Ishikawa (cell line): ENCODE measurements at regions not wholly inside any gene's neighbourhood (a gene's known extent, or its start where the extent isn't known, plus 50 kb on each side); places are given as distances from the start of the nearest gene placed in this dataset.

ENCODE experiments used
- CEBPB ChIP-seq: IDR thresholded peaks from 2 replicates; pipeline ENCODE4 v1.6.1; 2012
- CREB1 ChIP-seq: IDR thresholded peaks from 2 replicates; pipeline ENCODE4 v1.6.1; 2012; ENCODE audit warnings: low read depth
- EGR1 ChIP-seq: IDR thresholded peaks from 2 replicates; pipeline ENCODE4 v1.6.1; 2012
- EP300 ChIP-seq: IDR thresholded peaks from 2 replicates; pipeline ENCODE4 v1.6.1; 2012; ENCODE audit warnings: borderline replicate concordance
- FOXM1 ChIP-seq: IDR thresholded peaks from 2 replicates; pipeline ENCODE4 v1.6.1; 2012; ENCODE audit warnings: low read depth, borderline replicate concordance
- NFIC ChIP-seq: IDR thresholded peaks from 2 replicates; pipeline ENCODE4 v1.6.1; 2012
- RAD21 ChIP-seq: IDR thresholded peaks from 2 replicates; pipeline ENCODE4 v1.6.1; 2012; ENCODE audit warnings: low read depth
- TAF1 ChIP-seq: IDR thresholded peaks from 2 replicates; pipeline ENCODE4 v1.6.1; 2012; ENCODE audit warnings: low read depth, mild to moderate bottlenecking
- TCF12 ChIP-seq: IDR thresholded peaks from 2 replicates; pipeline ENCODE4 v1.6.1; 2012; ENCODE audit warnings: low read depth
- TEAD4 ChIP-seq: IDR thresholded peaks from 2 replicates; pipeline ENCODE4 v1.6.1; 2012
- YY1 ChIP-seq: IDR thresholded peaks from 2 replicates; pipeline ENCODE4 v1.6.1; 2012; ENCODE audit warnings: low read depth
- ZBTB7A ChIP-seq: IDR thresholded peaks from 2 replicates; pipeline ENCODE4 v1.6.1; 2012; ENCODE audit warnings: low read depth
- TF ChIP-seq, protein P1 (sequence below): IDR thresholded peaks from 2 replicates; pipeline ENCODE4 v1.6.1; 2012; ENCODE audit warnings: low read depth, mild to moderate bottlenecking
- TF ChIP-seq, protein P2 (sequence below): IDR thresholded peaks from 2 replicates; pipeline ENCODE4 v1.6.1; 2012
- TF ChIP-seq, protein P3 (sequence below): IDR thresholded peaks from 2 replicates; pipeline ENCODE4 v1.6.1; 2012

DNA sequence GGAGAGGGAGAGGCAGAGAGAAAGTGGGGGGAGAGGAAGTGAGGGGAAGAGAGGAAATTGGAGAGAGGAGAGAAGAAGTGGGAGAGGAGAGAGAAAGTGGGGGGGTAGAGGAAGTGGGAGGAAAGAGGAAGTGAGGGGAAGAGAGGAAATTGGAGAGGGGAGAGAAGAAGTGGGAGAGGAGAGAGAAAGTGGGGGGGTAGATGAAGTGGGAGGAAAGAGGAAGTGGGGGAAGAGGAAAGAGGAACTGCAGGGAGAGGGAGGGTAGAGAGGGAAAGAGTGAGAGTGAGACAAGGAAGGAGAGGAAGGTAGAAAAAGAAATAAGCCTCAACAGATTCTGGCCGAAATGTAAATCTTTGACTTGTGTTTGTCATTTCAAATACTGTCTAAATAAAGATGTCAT, 146.6 kb downstream of the KLF12 start:
- TF ChIP-seq CREB1 (no peak), EGR1 (no peak), TEAD4 (no peak), TAF1 (no peak), TCF12 (no peak), ZBTB7A (no peak), NFIC (no peak), EP300 (no peak)
- TF ChIP-seq, protein P1, sequence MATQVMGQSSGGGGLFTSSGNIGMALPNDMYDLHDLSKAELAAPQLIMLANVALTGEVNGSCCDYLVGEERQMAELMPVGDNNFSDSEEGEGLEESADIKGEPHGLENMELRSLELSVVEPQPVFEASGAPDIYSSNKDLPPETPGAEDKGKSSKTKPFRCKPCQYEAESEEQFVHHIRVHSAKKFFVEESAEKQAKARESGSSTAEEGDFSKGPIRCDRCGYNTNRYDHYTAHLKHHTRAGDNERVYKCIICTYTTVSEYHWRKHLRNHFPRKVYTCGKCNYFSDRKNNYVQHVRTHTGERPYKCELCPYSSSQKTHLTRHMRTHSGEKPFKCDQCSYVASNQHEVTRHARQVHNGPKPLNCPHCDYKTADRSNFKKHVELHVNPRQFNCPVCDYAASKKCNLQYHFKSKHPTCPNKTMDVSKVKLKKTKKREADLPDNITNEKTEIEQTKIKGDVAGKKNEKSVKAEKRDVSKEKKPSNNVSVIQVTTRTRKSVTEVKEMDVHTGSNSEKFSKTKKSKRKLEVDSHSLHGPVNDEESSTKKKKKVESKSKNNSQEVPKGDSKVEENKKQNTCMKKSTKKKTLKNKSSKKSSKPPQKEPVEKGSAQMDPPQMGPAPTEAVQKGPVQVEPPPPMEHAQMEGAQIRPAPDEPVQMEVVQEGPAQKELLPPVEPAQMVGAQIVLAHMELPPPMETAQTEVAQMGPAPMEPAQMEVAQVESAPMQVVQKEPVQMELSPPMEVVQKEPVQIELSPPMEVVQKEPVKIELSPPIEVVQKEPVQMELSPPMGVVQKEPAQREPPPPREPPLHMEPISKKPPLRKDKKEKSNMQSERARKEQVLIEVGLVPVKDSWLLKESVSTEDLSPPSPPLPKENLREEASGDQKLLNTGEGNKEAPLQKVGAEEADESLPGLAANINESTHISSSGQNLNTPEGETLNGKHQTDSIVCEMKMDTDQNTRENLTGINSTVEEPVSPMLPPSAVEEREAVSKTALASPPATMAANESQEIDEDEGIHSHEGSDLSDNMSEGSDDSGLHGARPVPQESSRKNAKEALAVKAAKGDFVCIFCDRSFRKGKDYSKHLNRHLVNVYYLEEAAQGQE, result no peak
- TF ChIP-seq, protein P2, sequence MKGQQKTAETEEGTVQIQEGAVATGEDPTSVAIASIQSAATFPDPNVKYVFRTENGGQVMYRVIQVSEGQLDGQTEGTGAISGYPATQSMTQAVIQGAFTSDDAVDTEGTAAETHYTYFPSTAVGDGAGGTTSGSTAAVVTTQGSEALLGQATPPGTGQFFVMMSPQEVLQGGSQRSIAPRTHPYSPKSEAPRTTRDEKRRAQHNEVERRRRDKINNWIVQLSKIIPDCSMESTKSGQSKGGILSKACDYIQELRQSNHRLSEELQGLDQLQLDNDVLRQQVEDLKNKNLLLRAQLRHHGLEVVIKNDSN, result no peak

DNA sequence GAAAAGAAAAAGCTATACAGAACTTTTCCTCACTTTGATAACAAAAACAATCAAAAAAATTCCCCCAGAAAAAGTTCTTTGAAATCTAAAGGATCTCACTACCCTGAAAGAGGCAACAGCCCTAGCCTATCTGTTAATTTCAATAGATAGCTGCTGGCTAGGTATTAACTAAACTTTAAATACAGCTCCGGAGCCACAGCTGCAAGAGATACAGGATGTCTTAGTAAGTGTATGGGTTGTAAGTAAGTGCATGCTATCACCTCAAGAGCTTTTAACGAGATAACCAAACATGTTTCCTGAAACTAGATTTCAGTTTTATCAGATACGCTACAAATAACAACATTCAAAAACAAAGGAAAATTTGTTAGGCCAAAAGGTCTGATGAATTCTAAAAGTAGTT, 148.4 kb downstream of the KLF12 start:
- TF ChIP-seq, protein P2, result no peak
- no peak for TF ChIP-seq YY1
- TF ChIP-seq, protein P1, result no peak

DNA sequence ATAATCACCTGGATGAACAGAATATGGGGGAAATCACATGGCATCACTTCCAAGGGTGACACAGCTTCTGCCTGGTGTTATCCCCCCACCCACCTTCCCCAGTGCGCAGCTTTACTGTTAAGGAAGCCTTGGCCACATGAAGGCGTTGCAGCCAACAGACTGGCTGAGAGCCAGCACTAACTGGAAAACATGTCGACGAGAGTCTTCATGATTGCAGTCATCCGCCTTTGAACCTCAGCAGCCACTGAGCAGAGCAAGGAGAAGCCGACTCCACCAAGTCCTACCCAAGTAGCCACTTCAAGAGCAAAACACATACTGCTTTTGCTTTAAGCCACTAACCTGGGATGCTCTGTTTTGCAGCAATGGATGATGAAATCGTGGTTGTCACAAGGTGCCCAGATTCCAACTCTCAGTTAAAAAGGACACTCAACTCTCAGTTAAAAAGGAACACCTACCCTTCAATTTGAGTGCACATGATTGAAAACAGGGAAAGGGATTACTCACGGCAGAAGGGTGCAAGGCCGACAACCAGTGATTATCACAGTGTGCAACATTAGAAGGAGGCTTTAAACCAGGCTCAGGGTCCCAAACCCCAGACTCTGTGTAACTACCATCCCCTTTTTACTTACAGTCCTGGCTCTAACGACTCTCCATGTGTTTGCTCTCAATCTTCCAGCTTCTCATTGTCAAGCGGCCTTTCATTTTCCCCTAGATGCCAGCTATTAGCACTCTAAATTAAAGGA, 149.1 kb downstream of the KLF12 start:
- TF ChIP-seq EGR1 (no peak), YY1 (no peak), TEAD4 (no peak), FOXM1 (no peak), NFIC (no peak), TAF1 (no peak), EP300 (no peak), CEBPB (no peak), TCF12 (no peak), ZBTB7A (no peak), CREB1 (no peak), RAD21 (no peak)
- TF ChIP-seq, protein P1, result no peak
- TF ChIP-seq, protein P2, result no peak
- TF ChIP-seq, protein P3, sequence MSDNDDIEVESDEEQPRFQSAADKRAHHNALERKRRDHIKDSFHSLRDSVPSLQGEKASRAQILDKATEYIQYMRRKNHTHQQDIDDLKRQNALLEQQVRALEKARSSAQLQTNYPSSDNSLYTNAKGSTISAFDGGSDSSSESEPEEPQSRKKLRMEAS, result no peak

DNA sequence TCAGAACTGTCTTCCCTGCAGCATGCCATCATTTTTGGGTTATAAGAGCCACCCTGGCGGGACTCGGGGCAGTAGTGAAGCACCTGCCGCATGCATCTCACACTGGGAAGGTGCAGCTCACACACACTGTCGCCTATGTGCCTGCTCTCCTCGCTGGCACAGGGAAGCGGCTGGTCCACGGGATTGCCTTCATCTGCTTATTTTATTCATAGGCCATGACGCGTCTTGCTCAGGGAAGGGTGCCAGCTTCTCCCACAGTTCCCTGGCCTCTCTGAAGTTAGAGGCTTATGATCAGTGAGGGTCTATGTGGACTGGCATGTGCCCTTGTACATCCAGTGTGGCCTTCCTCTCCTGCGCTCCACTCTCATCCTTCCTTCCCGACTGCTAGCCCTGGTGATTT, 150.0 kb downstream of the KLF12 start:
- TF ChIP-seq YY1, result no peak
- no peak for TF ChIP-seq TEAD4

DNA sequence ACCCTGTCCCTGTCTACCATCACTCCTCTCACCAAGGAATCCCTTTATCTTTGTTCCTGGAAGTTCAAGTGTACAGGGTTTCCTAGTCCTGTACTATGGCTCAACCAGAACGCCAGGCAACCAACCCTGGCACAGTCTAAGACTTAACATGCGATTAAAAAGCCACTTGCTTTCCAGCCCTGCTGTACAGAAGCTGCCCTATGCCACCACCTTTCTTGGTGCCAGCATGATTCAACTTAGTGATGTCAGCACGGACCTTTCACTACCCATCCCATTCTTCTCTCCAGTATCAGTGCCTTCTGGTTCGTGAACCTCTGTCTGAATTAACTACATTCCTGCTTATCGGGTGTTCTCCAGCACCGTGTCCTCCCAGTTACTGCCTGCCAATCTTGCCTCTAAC, 151.1 kb downstream of the KLF12 start:
- TF ChIP-seq, protein P3, result no peak
- TF ChIP-seq EGR1, result no peak
- TF ChIP-seq EP300, result no peak
- no peak for TF ChIP-seq YY1
- no peak for TF ChIP-seq TCF12
- no peak for TF ChIP-seq NFIC
- TF ChIP-seq FOXM1, result no peak
- no peak for TF ChIP-seq TEAD4
- TF ChIP-seq CEBPB, result no peak
- no peak for TF ChIP-seq TAF1
- no peak for TF ChIP-seq RAD21
- TF ChIP-seq ZBTB7A, result no peak
- TF ChIP-seq, protein P1, result no peak
- no peak for TF ChIP-seq CREB1
- TF ChIP-seq, protein P2, result no peak
